ENCODE measurements at regions not wholly inside any gene's neighbourhood (a gene's known extent, or its start where the extent isn't known, plus 50 kb on each side); places are given as distances from the start of the nearest gene placed in this dataset.

- H3K4me1 Mint-ChIP-seq: peaks cover 6% of the 10 kb centered on the region
- ATAC-seq (no peak), DNase-seq (ENCODE audit: low spot score) (no peak)
- H3K9me3 Mint-ChIP-seq: no peaks in the 10 kb centered on the region
- H3K27ac Mint-ChIP-seq: no peak overlapping the region
- ChIA-PET POLR2A (no interaction called here), CTCF (interaction anchor here (1.0 kb wide), 1 partner anchor 326 kb away, joined by 3 read pairs; no protein-coding TSS in a partner anchor)
- no peaks in the 10 kb centered on the region for H3K36me3 Mint-ChIP-seq
- H3K4me3 Mint-ChIP-seq: no peak overlapping the region
- TF ChIP-seq ZNF121 (CRISPR knock-in tag; IDR thresholded peaks at IDR 0.05) (no peak), CTCF (IDR thresholded peaks at IDR 0.05) (no peak), IRF2 (CRISPR knock-in tag; IDR thresholded peaks at IDR 0.05; ENCODE audit: borderline replicate concordance, low read depth) (no peak), E2F5 (CRISPR knock-in tag; IDR thresholded peaks at IDR 0.05) (no peak), NFE2L1 (CRISPR knock-in tag; IDR thresholded peaks at IDR 0.05) (no peak), ATF3 (CRISPR knock-in tag; conservative IDR thresholded peaks at IDR 0.05) (no peak), TEAD4 (CRISPR knock-in tag; IDR thresholded peaks at IDR 0.05) (no peak), ATF1 (CRISPR knock-in tag; IDR thresholded peaks at IDR 0.05) (no peak), ATF6 (CRISPR knock-in tag; IDR thresholded peaks at IDR 0.05) (no peak), PREB (CRISPR knock-in tag; IDR thresholded peaks at IDR 0.05; ENCODE audit: borderline replicate concordance) (no peak), TEAD1 (CRISPR knock-in tag; IDR thresholded peaks at IDR 0.05) (no peak), CDX4 (CRISPR knock-in tag; IDR thresholded peaks at IDR 0.05; ENCODE audit: borderline replicate concordance) (no peak), GTF2I (CRISPR knock-in tag; conservative IDR thresholded peaks at IDR 0.05) (no peak), USF2 (CRISPR knock-in tag; IDR thresholded peaks at IDR 0.05) (no peak), EMX1 (CRISPR knock-in tag; IDR thresholded peaks at IDR 0.05) (no peak), NFYB (CRISPR knock-in tag; conservative IDR thresholded peaks at IDR 0.05; ENCODE audit: low read depth) (no peak)
- H3K27me3 Mint-ChIP-seq (ENCODE audit: low read depth): no peaks in the 10 kb centered on the region
These were observed 258.3 kb upstream of the TFAP2D start for GRCh38 chr6:50455029-50455428.

- H3K4me3 Mint-ChIP-seq: no peak overlapping the region
- no peaks in the 10 kb centered on the region for H3K9me3 Mint-ChIP-seq
- ATAC-seq (no peak), DNase-seq (ENCODE audit: low spot score) (no peak)
- no peaks in the 10 kb centered on the region for H3K36me3 Mint-ChIP-seq
- H3K4me1 Mint-ChIP-seq: no peaks in the 10 kb centered on the region
- H3K27me3 Mint-ChIP-seq (ENCODE audit: low read depth): no peaks in the 10 kb centered on the region
- ChIA-PET CTCF (no interaction called here), POLR2A (no interaction called here)
- no peak overlapping the region for H3K27ac Mint-ChIP-seq
- no peak for TF ChIP-seq ATF2 (CRISPR knock-in tag; IDR thresholded peaks at IDR 0.05; ENCODE audit: borderline replicate concordance, low read depth)
- no peak for TF ChIP-seq SMAD4 (CRISPR knock-in tag; IDR thresholded peaks at IDR 0.05)
- no peak for TF ChIP-seq ATF1 (CRISPR knock-in tag; IDR thresholded peaks at IDR 0.05)
- TF ChIP-seq AFF4 (CRISPR knock-in tag; IDR thresholded peaks at IDR 0.05; ENCODE audit: borderline replicate concordance): no peak
- no peak for TF ChIP-seq GABPB1 (CRISPR knock-in tag; IDR thresholded peaks at IDR 0.05)
- TF ChIP-seq HMGA2 (CRISPR knock-in tag; IDR thresholded peaks at IDR 0.05): no peak
- TF ChIP-seq EMX1 (CRISPR knock-in tag; IDR thresholded peaks at IDR 0.05): no peak
- TF ChIP-seq GTF2I (CRISPR knock-in tag; conservative IDR thresholded peaks at IDR 0.05): no peak
- TF ChIP-seq ZNF416 (CRISPR knock-in tag; IDR thresholded peaks at IDR 0.05): no peak
- TF ChIP-seq CDX4 (CRISPR knock-in tag; IDR thresholded peaks at IDR 0.05; ENCODE audit: borderline replicate concordance): no peak
- TF ChIP-seq IRF2 (CRISPR knock-in tag; IDR thresholded peaks at IDR 0.05; ENCODE audit: borderline replicate concordance, low read depth): no peak
These were observed 256.0 kb upstream of the TFAP2D start for GRCh38 chr6:50457351-50457750.

Measured in WTC11 (cell line).